ENCODE measurements at regions not wholly inside any gene's neighbourhood (a gene's known extent, or its start where the extent isn't known, plus 50 kb on each side); places are given as distances from the start of the nearest gene placed in this dataset.

DNA sequence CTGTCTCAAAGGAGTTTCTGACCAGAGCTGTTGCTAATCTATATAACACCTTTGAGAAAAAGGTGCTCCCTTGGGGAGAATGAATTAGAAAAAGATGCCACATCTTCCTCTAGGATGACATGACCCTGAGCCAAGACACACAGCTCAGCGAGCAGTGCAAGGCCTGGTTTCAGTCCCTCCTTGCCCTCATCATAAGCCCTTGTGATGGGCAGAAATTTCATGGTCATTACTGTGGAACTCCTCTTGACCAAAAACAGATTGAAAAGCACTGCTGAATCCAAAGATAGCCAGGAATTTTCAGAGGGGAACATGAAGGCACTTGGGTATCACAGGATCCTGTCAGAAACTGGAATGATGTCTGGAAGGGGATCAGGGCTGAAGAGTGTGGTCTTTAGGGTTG is 74.1 kb upstream of the IRX6 start:
- ATAC-seq (no peak), DNase-seq (no peak)
- no peak overlapping the region for H3K27ac ChIP-seq
- peaks cover 10% of the 10 kb centered on the region for H3K9me3 ChIP-seq
- H3K4me1 ChIP-seq = no peaks in the 10 kb centered on the region
- intact Hi-C loops (cut with DNase I) = no loop called here
- TF ChIP-seq, protein P1, sequence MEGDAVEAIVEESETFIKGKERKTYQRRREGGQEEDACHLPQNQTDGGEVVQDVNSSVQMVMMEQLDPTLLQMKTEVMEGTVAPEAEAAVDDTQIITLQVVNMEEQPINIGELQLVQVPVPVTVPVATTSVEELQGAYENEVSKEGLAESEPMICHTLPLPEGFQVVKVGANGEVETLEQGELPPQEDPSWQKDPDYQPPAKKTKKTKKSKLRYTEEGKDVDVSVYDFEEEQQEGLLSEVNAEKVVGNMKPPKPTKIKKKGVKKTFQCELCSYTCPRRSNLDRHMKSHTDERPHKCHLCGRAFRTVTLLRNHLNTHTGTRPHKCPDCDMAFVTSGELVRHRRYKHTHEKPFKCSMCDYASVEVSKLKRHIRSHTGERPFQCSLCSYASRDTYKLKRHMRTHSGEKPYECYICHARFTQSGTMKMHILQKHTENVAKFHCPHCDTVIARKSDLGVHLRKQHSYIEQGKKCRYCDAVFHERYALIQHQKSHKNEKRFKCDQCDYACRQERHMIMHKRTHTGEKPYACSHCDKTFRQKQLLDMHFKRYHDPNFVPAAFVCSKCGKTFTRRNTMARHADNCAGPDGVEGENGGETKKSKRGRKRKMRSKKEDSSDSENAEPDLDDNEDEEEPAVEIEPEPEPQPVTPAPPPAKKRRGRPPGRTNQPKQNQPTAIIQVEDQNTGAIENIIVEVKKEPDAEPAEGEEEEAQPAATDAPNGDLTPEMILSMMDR (IDR thresholded peaks at IDR 0.05) = no peak
- no peaks in the 10 kb centered on the region for H3K27me3 ChIP-seq (ENCODE audit: insufficient read depth in 3 of 3, low read length in 2 of 3)
- no peaks in the 10 kb centered on the region for H3K36me3 ChIP-seq (ENCODE audit: insufficient read depth in 1 of 2, low read depth in 1 of 2)
- 59 to 65% (median 63%) methylated on average over 1 of the region's 1 CpG for WGBS, 3 donors
- no peak overlapping the region for H3K4me3 ChIP-seq

DNA sequence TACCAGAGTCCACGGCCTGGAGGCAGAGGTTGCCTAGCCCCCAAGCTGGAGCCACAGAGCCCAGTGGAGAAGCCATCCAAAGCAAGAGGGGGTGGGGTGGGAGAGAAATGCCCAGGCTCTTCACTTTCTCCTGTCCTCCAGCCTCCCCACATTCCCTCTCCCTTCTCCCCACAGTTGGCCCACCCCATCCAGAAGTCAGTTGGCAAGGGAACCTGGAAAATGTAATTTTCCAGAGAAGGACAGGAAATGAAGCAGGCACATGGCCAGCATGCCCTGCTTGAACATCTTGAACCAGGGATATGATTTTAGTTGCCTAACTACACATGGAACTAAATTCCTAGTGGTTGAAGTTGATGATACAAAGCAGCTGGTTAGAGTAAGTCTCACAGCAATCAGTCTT is 73.3 kb upstream of the IRX6 start:
- H3K27me3 ChIP-seq (ENCODE audit: insufficient read depth in 3 of 3, low read length in 2 of 3) = no peaks in the 10 kb centered on the region
- intact Hi-C loops (cut with DNase I) = no loop called here
- 44 to 79% (median 73%) methylated on average over 1 of the region's 1 CpG for WGBS, 3 donors
- ATAC-seq (peak in 1 of 4 donors; percentile 20), DNase-seq (no peak)
- H3K36me3 ChIP-seq (ENCODE audit: insufficient read depth in 1 of 2, low read depth in 1 of 2) = no peaks in the 10 kb centered on the region
- H3K9me3 ChIP-seq = peaks cover 10% of the 10 kb centered on the region
- no peak overlapping the region for H3K27ac ChIP-seq
- TF ChIP-seq, protein P1 (IDR thresholded peaks at IDR 0.05) = no peak
- no peak overlapping the region for H3K4me3 ChIP-seq
- no peaks in the 10 kb centered on the region for H3K4me1 ChIP-seq

GRCh38 chr16:55251151-55251550 is 72.9 kb upstream of the IRX6 start:
- no peaks in the 10 kb centered on the region for H3K36me3 ChIP-seq (ENCODE audit: insufficient read depth in 1 of 2, low read depth in 1 of 2)
- no peak overlapping the region for H3K4me3 ChIP-seq
- no peaks in the 10 kb centered on the region for H3K4me1 ChIP-seq
- DNase-seq = no peak
- peaks cover 10% of the 10 kb centered on the region for H3K9me3 ChIP-seq
- WGBS, 3 donors = 74 to 89% (median 76%) methylated on average over 2 of the region's 2 CpGs
- H3K27ac ChIP-seq = no peak overlapping the region
- no peak for ATAC-seq
- TF ChIP-seq, protein P1 (IDR thresholded peaks at IDR 0.05) = no peak
- intact Hi-C loops (cut with DNase I) = no loop called here
- H3K27me3 ChIP-seq (ENCODE audit: insufficient read depth in 3 of 3, low read length in 2 of 3) = no peaks in the 10 kb centered on the region

- no peak for DNase-seq
- H3K4me3 ChIP-seq = no peak overlapping the region
- H3K4me1 ChIP-seq = no peaks in the 10 kb centered on the region
- intact Hi-C loops (cut with DNase I) = no loop called here
- WGBS, 3 donors = 93 to 100% (median 96%) methylated on average over 1 of the region's 1 CpG
- ATAC-seq = no peak
- peaks cover 10% of the 10 kb centered on the region for H3K9me3 ChIP-seq
- H3K36me3 ChIP-seq (ENCODE audit: insufficient read depth in 1 of 2, low read depth in 1 of 2) = no peaks in the 10 kb centered on the region
- no peaks in the 10 kb centered on the region for H3K27me3 ChIP-seq (ENCODE audit: insufficient read depth in 3 of 3, low read length in 2 of 3)
- TF ChIP-seq, protein P1 (IDR thresholded peaks at IDR 0.05) = no peak
- no peak overlapping the region for H3K27ac ChIP-seq
Observed at GRCh38 chr16:55252577-55252976, 71.4 kb upstream of the IRX6 start.

- ATAC-seq (no peak), DNase-seq (no peak)
- H3K4me1 ChIP-seq = no peaks in the 10 kb centered on the region
- no peak overlapping the region for H3K27ac ChIP-seq
- H3K36me3 ChIP-seq (ENCODE audit: insufficient read depth in 1 of 2, low read depth in 1 of 2) = no peaks in the 10 kb centered on the region
- no peak overlapping the region for H3K4me3 ChIP-seq
- TF ChIP-seq, protein P1 (IDR thresholded peaks at IDR 0.05) = no peak
- peaks cover 10% of the 10 kb centered on the region for H3K9me3 ChIP-seq
- intact Hi-C loops (cut with DNase I) = no loop called here
- no peaks in the 10 kb centered on the region for H3K27me3 ChIP-seq (ENCODE audit: insufficient read depth in 3 of 3, low read length in 2 of 3)
Observed at GRCh38 chr16:55253987-55254386, 70.0 kb upstream of the IRX6 start.

Measured in psoas muscle (tissue), 7 donors.